Type B pancreatic cell (in vitro differentiated cells): ENCODE measurements at regions not wholly inside any gene's neighbourhood (a gene's known extent, or its start where the extent isn't known, plus 50 kb on each side); places are given as distances from the start of the nearest gene placed in this dataset.

Experiments
- DNase-seq: peaks from one replicate; pipeline ENCODE4 v3.0.0; 2021; ENCODE audit warnings: mixed read lengths; ENCODE audit not compliant: unreplicated experiment; ENCODE audit errors: extremely low spot score
- H3K27ac Mint-ChIP-seq: 2 replicates; pipeline ENCODE4 v1.8.0; 2021; ENCODE audit warnings: mild to moderate bottlenecking, mixed read lengths
- H3K27me3 Mint-ChIP-seq: 2 replicates; pipeline ENCODE4 v1.8.0; 2021; ENCODE audit warnings: mixed read lengths
- H3K36me3 Mint-ChIP-seq: 2 replicates; pipeline ENCODE4 v1.8.0; 2021; ENCODE audit warnings: mixed read lengths
- H3K4me1 Mint-ChIP-seq: one replicate; pipeline ENCODE4 v1.8.0; 2021; ENCODE audit warnings: mixed read lengths; ENCODE audit not compliant: unreplicated experiment
- H3K4me3 Mint-ChIP-seq: 2 replicates; pipeline ENCODE4 v1.8.0; 2021; ENCODE audit warnings: mild to moderate bottlenecking, mixed read lengths
- H3K9me3 Mint-ChIP-seq: 2 replicates; pipeline ENCODE4 v1.8.0; 2021; ENCODE audit warnings: mixed read lengths
- TF ChIP-seq, protein P1 (sequence below): fragments of 200-600 bp; sonication (generic); conservative IDR thresholded peaks from 2 replicates; pipeline ENCODE4 v1.5.0; 2021; ENCODE audit warnings: antibody characterized with exemption, mild to moderate bottlenecking

DNA sequence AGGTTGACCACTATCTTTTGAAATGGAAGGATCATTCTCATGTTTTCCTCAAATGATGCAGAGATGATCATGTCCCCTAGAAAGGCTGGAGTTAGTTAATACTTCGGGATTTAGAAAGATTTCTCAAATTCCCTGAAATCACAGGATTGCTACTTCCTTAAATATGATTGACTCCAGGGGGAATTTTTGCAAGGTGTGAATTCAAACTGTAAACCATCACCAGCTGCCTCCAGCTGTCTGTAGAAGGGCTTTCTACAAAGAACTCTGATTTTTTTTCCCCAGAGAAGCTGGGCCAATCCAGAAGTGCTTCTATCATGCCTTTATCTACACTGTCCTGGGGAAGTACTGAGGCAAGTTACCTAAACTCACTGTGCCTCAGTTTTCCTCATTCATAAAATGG lies 114.5 kb downstream of the EDN1 start:
- Mint-ChIP-seq H3K27ac (no peak overlapping the region), H3K9me3 (peaks cover 2% of the 10 kb centered on the region), H3K27me3 (peaks cover 2% of the 10 kb centered on the region), H3K4me1 (no peaks in the 10 kb centered on the region), H3K4me3 (no peak overlapping the region), H3K36me3 (no peaks in the 10 kb centered on the region)
- no peak for DNase-seq
- TF ChIP-seq, protein P1, sequence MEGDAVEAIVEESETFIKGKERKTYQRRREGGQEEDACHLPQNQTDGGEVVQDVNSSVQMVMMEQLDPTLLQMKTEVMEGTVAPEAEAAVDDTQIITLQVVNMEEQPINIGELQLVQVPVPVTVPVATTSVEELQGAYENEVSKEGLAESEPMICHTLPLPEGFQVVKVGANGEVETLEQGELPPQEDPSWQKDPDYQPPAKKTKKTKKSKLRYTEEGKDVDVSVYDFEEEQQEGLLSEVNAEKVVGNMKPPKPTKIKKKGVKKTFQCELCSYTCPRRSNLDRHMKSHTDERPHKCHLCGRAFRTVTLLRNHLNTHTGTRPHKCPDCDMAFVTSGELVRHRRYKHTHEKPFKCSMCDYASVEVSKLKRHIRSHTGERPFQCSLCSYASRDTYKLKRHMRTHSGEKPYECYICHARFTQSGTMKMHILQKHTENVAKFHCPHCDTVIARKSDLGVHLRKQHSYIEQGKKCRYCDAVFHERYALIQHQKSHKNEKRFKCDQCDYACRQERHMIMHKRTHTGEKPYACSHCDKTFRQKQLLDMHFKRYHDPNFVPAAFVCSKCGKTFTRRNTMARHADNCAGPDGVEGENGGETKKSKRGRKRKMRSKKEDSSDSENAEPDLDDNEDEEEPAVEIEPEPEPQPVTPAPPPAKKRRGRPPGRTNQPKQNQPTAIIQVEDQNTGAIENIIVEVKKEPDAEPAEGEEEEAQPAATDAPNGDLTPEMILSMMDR, result no peak

GRCh38 chr6:12408752-12409151 lies 118.6 kb downstream of the EDN1 start:
- no peak overlapping the region for H3K4me3 Mint-ChIP-seq
- H3K4me1 Mint-ChIP-seq, result no peaks in the 10 kb centered on the region
- no peak for DNase-seq
- H3K9me3 Mint-ChIP-seq, result no peaks in the 10 kb centered on the region
- H3K36me3 Mint-ChIP-seq, result no peaks in the 10 kb centered on the region
- no peak overlapping the region for H3K27ac Mint-ChIP-seq
- peaks cover 2% of the 10 kb centered on the region for H3K27me3 Mint-ChIP-seq
- TF ChIP-seq, protein P1, result no peak

DNA sequence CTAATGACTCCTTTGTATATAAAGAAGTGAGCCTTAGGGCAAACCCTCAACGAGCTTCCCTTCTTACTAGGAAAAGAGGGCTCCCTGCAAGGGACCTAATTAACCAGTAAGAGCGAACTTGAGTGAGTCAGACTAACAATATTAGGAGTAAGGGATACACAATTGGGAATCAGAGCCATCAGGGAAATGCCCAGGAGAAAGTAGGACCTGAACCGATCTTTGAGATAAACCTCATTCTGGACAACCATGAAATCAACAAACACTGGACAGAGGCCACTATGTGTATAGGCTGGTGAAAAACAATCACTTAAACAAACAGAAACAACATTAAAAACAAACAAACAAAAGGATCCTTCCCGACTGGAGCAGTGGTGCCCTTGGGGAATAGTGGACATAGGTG lies 120.8 kb downstream of the EDN1 start:
- no peak for DNase-seq
- H3K27me3 Mint-ChIP-seq, result peaks cover 2% of the 10 kb centered on the region
- H3K4me1 Mint-ChIP-seq, result no peaks in the 10 kb centered on the region
- H3K27ac Mint-ChIP-seq, result no peak overlapping the region
- no peaks in the 10 kb centered on the region for H3K9me3 Mint-ChIP-seq
- TF ChIP-seq, protein P1, result no peak
- no peaks in the 10 kb centered on the region for H3K36me3 Mint-ChIP-seq
- H3K4me3 Mint-ChIP-seq, result no peak overlapping the region

DNA sequence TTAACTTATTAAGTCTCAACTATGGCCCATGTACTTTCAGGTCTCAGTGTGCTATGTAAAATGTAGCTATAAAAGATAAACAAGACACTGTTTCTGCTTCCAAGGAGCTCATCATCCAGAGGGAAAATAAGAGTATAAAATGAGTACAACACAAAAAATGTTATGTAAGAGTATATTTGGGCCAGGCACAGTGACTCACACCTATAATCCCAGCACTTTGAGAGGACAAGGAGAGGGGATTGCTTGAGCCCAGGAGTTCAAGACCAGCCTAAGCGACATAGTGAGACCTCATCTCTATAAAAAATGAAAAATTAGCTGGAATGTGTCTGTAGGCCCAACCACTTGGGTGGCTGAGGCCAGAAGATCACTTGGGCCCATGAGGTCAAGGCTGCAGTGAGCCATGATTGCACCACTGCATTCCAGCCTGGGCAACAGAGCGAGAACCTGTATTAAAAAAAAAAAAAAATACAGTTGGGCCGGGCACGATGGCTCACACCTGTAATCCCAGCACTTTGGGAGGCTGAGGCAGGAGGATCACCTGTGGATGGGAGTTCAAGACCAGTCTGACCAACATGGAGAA lies 124.0 kb downstream of the EDN1 start:
- Mint-ChIP-seq H3K36me3 (no peaks in the 10 kb centered on the region), H3K27me3 (no peaks in the 10 kb centered on the region), H3K4me1 (no peaks in the 10 kb centered on the region), H3K27ac (no peak overlapping the region), H3K9me3 (peaks cover 4% of the 10 kb centered on the region), H3K4me3 (no peak overlapping the region)
- no peak for DNase-seq
- TF ChIP-seq, protein P1, result no peak

- no peaks in the 10 kb centered on the region for H3K27me3 Mint-ChIP-seq
- H3K27ac Mint-ChIP-seq, result no peak overlapping the region
- H3K4me1 Mint-ChIP-seq, result no peaks in the 10 kb centered on the region
- no peak overlapping the region for H3K4me3 Mint-ChIP-seq
- DNase-seq, result no peak
- H3K9me3 Mint-ChIP-seq, result peaks cover 4% of the 10 kb centered on the region
- TF ChIP-seq, protein P1, result no peak
- H3K36me3 Mint-ChIP-seq, result no peaks in the 10 kb centered on the region
Measured at GRCh38 chr6:12415980-12416598, 125.9 kb downstream of the EDN1 start.
